ENCODE measurements at regions not wholly inside any gene's neighbourhood (a gene's known extent, or its start where the extent isn't known, plus 50 kb on each side); places are given as distances from the start of the nearest gene placed in this dataset.

- no peaks in the 10 kb centered on the region for H3K4me1 ChIP-seq (ENCODE audit: control insufficient read depth in 2 of 2, insufficient read depth in 2 of 2, low read length in 2 of 2)
- H3K9me3 ChIP-seq (ENCODE audit: control insufficient read depth in 2 of 2, low read length in 2 of 2): no peaks in the 10 kb centered on the region
- no peak overlapping the region for H3K9ac ChIP-seq (ENCODE audit: low read depth in 1 of 2, low read length in 2 of 2)
- H3K36me3 ChIP-seq (ENCODE audit: control insufficient read depth in 2 of 2, insufficient read depth in 2 of 2, low read length in 2 of 2): no peaks in the 10 kb centered on the region
- H3K27ac ChIP-seq (ENCODE audit: low read depth in 2 of 2, low read length in 2 of 2): no peak overlapping the region
- no peak overlapping the region for H3K4me3 ChIP-seq (ENCODE audit: low read length in 2 of 2)
- H3K27me3 ChIP-seq (ENCODE audit: control insufficient read depth in 2 of 2, insufficient read depth in 2 of 2, low read length in 2 of 2): no peaks in the 10 kb centered on the region
Observed at GRCh38 chr4:18252052-18252451, 230.5 kb upstream of the LCORL start.

- no peaks in the 10 kb centered on the region for H3K27me3 ChIP-seq (ENCODE audit: control insufficient read depth in 2 of 2, insufficient read depth in 2 of 2, low read length in 2 of 2)
- no peak overlapping the region for H3K9ac ChIP-seq (ENCODE audit: low read depth in 1 of 2, low read length in 2 of 2)
- H3K9me3 ChIP-seq (ENCODE audit: control insufficient read depth in 2 of 2, low read length in 2 of 2): no peaks in the 10 kb centered on the region
- no peaks in the 10 kb centered on the region for H3K4me1 ChIP-seq (ENCODE audit: control insufficient read depth in 2 of 2, insufficient read depth in 2 of 2, low read length in 2 of 2)
- H3K4me3 ChIP-seq (ENCODE audit: low read length in 2 of 2): no peak overlapping the region
- no peaks in the 10 kb centered on the region for H3K36me3 ChIP-seq (ENCODE audit: control insufficient read depth in 2 of 2, insufficient read depth in 2 of 2, low read length in 2 of 2)
- no peak overlapping the region for H3K27ac ChIP-seq (ENCODE audit: low read depth in 2 of 2, low read length in 2 of 2)
Observed at GRCh38 chr4:18250564-18250963, 229.0 kb upstream of the LCORL start.

GRCh38 chr4:18248611-18249010 is 227.1 kb upstream of the LCORL start:
- H3K9ac ChIP-seq (ENCODE audit: low read depth in 1 of 2, low read length in 2 of 2): no peak overlapping the region
- H3K4me3 ChIP-seq (ENCODE audit: low read length in 2 of 2): no peak overlapping the region
- H3K9me3 ChIP-seq (ENCODE audit: control insufficient read depth in 2 of 2, low read length in 2 of 2): no peaks in the 10 kb centered on the region
- H3K36me3 ChIP-seq (ENCODE audit: control insufficient read depth in 2 of 2, insufficient read depth in 2 of 2, low read length in 2 of 2): no peaks in the 10 kb centered on the region
- no peaks in the 10 kb centered on the region for H3K27me3 ChIP-seq (ENCODE audit: control insufficient read depth in 2 of 2, insufficient read depth in 2 of 2, low read length in 2 of 2)
- no peaks in the 10 kb centered on the region for H3K4me1 ChIP-seq (ENCODE audit: control insufficient read depth in 2 of 2, insufficient read depth in 2 of 2, low read length in 2 of 2)
- H3K27ac ChIP-seq (ENCODE audit: low read depth in 2 of 2, low read length in 2 of 2): no peak overlapping the region

GRCh38 chr4:18247189-18247588 is 225.6 kb upstream of the LCORL start:
- H3K4me3 ChIP-seq (ENCODE audit: low read length in 2 of 2): no peak overlapping the region
- H3K27me3 ChIP-seq (ENCODE audit: control insufficient read depth in 2 of 2, insufficient read depth in 2 of 2, low read length in 2 of 2): no peaks in the 10 kb centered on the region
- H3K9ac ChIP-seq (ENCODE audit: low read depth in 1 of 2, low read length in 2 of 2): no peak overlapping the region
- H3K9me3 ChIP-seq (ENCODE audit: control insufficient read depth in 2 of 2, low read length in 2 of 2): no peaks in the 10 kb centered on the region
- H3K4me1 ChIP-seq (ENCODE audit: control insufficient read depth in 2 of 2, insufficient read depth in 2 of 2, low read length in 2 of 2): no peaks in the 10 kb centered on the region
- no peaks in the 10 kb centered on the region for H3K36me3 ChIP-seq (ENCODE audit: control insufficient read depth in 2 of 2, insufficient read depth in 2 of 2, low read length in 2 of 2)
- no peak overlapping the region for H3K27ac ChIP-seq (ENCODE audit: low read depth in 2 of 2, low read length in 2 of 2)

GRCh38 chr4:18242919-18243693 is 221.6 kb upstream of the LCORL start:
- Histone ChIP-seq H3K27ac (ENCODE audit: low read depth in 2 of 2, low read length in 2 of 2) (no peak overlapping the region), H3K27me3 (ENCODE audit: control insufficient read depth in 2 of 2, insufficient read depth in 2 of 2, low read length in 2 of 2) (no peaks in the 10 kb centered on the region), H3K9me3 (ENCODE audit: control insufficient read depth in 2 of 2, low read length in 2 of 2) (no peaks in the 10 kb centered on the region), H3K4me1 (ENCODE audit: control insufficient read depth in 2 of 2, insufficient read depth in 2 of 2, low read length in 2 of 2) (no peaks in the 10 kb centered on the region), H3K4me3 (ENCODE audit: low read length in 2 of 2) (no peak overlapping the region), H3K9ac (ENCODE audit: low read depth in 1 of 2, low read length in 2 of 2) (no peak overlapping the region), H3K36me3 (ENCODE audit: control insufficient read depth in 2 of 2, insufficient read depth in 2 of 2, low read length in 2 of 2) (no peaks in the 10 kb centered on the region)

GRCh38 chr4:18241727-18242126 is 220.2 kb upstream of the LCORL start:
- no peaks in the 10 kb centered on the region for H3K27me3 ChIP-seq (ENCODE audit: control insufficient read depth in 2 of 2, insufficient read depth in 2 of 2, low read length in 2 of 2)
- H3K4me1 ChIP-seq (ENCODE audit: control insufficient read depth in 2 of 2, insufficient read depth in 2 of 2, low read length in 2 of 2): no peaks in the 10 kb centered on the region
- H3K9ac ChIP-seq (ENCODE audit: low read depth in 1 of 2, low read length in 2 of 2): no peak overlapping the region
- H3K9me3 ChIP-seq (ENCODE audit: control insufficient read depth in 2 of 2, low read length in 2 of 2): no peaks in the 10 kb centered on the region
- H3K4me3 ChIP-seq (ENCODE audit: low read length in 2 of 2): no peak overlapping the region
- no peaks in the 10 kb centered on the region for H3K36me3 ChIP-seq (ENCODE audit: control insufficient read depth in 2 of 2, insufficient read depth in 2 of 2, low read length in 2 of 2)
- no peak overlapping the region for H3K27ac ChIP-seq (ENCODE audit: low read depth in 2 of 2, low read length in 2 of 2)

- Histone ChIP-seq H3K4me1 (ENCODE audit: control insufficient read depth in 2 of 2, insufficient read depth in 2 of 2, low read length in 2 of 2) (no peaks in the 10 kb centered on the region), H3K27ac (ENCODE audit: low read depth in 2 of 2, low read length in 2 of 2) (no peak overlapping the region), H3K36me3 (ENCODE audit: control insufficient read depth in 2 of 2, insufficient read depth in 2 of 2, low read length in 2 of 2) (no peaks in the 10 kb centered on the region), H3K27me3 (ENCODE audit: control insufficient read depth in 2 of 2, insufficient read depth in 2 of 2, low read length in 2 of 2) (no peaks in the 10 kb centered on the region), H3K9ac (ENCODE audit: low read depth in 1 of 2, low read length in 2 of 2) (no peak overlapping the region), H3K9me3 (ENCODE audit: control insufficient read depth in 2 of 2, low read length in 2 of 2) (no peaks in the 10 kb centered on the region), H3K4me3 (ENCODE audit: low read length in 2 of 2) (no peak overlapping the region)
Observed at GRCh38 chr4:18234108-18234507, 212.6 kb upstream of the LCORL start.

GRCh38 chr4:18231726-18232125 is 210.2 kb upstream of the LCORL start:
- Histone ChIP-seq H3K36me3 (ENCODE audit: control insufficient read depth in 2 of 2, insufficient read depth in 2 of 2, low read length in 2 of 2) (no peaks in the 10 kb centered on the region), H3K4me3 (ENCODE audit: low read length in 2 of 2) (no peak overlapping the region), H3K4me1 (ENCODE audit: control insufficient read depth in 2 of 2, insufficient read depth in 2 of 2, low read length in 2 of 2) (no peaks in the 10 kb centered on the region), H3K9me3 (ENCODE audit: control insufficient read depth in 2 of 2, low read length in 2 of 2) (peaks cover 0 to 2% of the 10 kb centered on the region in 2 donors), H3K9ac (ENCODE audit: low read depth in 1 of 2, low read length in 2 of 2) (no peak overlapping the region), H3K27me3 (ENCODE audit: control insufficient read depth in 2 of 2, insufficient read depth in 2 of 2, low read length in 2 of 2) (no peaks in the 10 kb centered on the region), H3K27ac (ENCODE audit: low read depth in 2 of 2, low read length in 2 of 2) (no peak overlapping the region)

GRCh38 chr4:18227880-18228279 is 206.3 kb upstream of the LCORL start:
- Histone ChIP-seq H3K4me1 (ENCODE audit: control insufficient read depth in 2 of 2, insufficient read depth in 2 of 2, low read length in 2 of 2) (no peaks in the 10 kb centered on the region), H3K36me3 (ENCODE audit: control insufficient read depth in 2 of 2, insufficient read depth in 2 of 2, low read length in 2 of 2) (no peaks in the 10 kb centered on the region), H3K9me3 (ENCODE audit: control insufficient read depth in 2 of 2, low read length in 2 of 2) (peaks cover 0 to 2% of the 10 kb centered on the region in 2 donors), H3K27ac (ENCODE audit: low read depth in 2 of 2, low read length in 2 of 2) (no peak overlapping the region), H3K4me3 (ENCODE audit: low read length in 2 of 2) (no peak overlapping the region), H3K27me3 (ENCODE audit: control insufficient read depth in 2 of 2, insufficient read depth in 2 of 2, low read length in 2 of 2) (no peaks in the 10 kb centered on the region), H3K9ac (ENCODE audit: low read depth in 1 of 2, low read length in 2 of 2) (no peak overlapping the region)

- no peaks in the 10 kb centered on the region for H3K36me3 ChIP-seq (ENCODE audit: control insufficient read depth in 2 of 2, insufficient read depth in 2 of 2, low read length in 2 of 2)
- no peaks in the 10 kb centered on the region for H3K4me1 ChIP-seq (ENCODE audit: control insufficient read depth in 2 of 2, insufficient read depth in 2 of 2, low read length in 2 of 2)
- H3K27me3 ChIP-seq (ENCODE audit: control insufficient read depth in 2 of 2, insufficient read depth in 2 of 2, low read length in 2 of 2): no peaks in the 10 kb centered on the region
- H3K27ac ChIP-seq (ENCODE audit: low read depth in 2 of 2, low read length in 2 of 2): no peak overlapping the region
- no peak overlapping the region for H3K9ac ChIP-seq (ENCODE audit: low read depth in 1 of 2, low read length in 2 of 2)
- H3K9me3 ChIP-seq (ENCODE audit: control insufficient read depth in 2 of 2, low read length in 2 of 2): no peaks in the 10 kb centered on the region
- H3K4me3 ChIP-seq (ENCODE audit: low read length in 2 of 2): no peak overlapping the region
Observed at GRCh38 chr4:18214411-18215055, 193.0 kb upstream of the LCORL start.

All from mucosa of rectum (tissue), 2 donors.